ENCODE measurements at regions not wholly inside any gene's neighbourhood (a gene's known extent, or its start where the extent isn't known, plus 50 kb on each side); places are given as distances from the start of the nearest gene placed in this dataset.

DNA sequence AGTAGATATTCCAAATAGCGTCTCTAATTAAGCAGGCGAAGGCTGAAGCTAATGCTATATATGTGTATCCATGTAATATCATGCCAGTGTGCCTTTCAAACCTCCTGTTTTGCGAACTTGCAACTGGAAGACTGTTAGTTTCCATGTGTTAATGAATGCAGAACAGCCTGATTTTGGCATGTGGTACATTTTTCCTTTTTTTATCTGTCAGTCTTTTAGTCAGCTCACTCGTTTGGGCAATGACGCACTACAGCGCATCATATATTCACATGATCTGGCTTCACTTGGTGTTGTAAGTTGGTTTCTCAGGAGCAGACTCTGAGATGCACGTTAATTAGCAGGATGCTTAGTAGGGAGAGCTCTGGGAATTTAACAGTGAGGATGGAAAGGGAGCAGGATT is 210.4 kb upstream of the CA10 start:
- DNase-seq: no peak
- ATAC-seq: no peak
- intact Hi-C loops (cut with DNase I): no loop called here
- Histone ChIP-seq H3K4me3 (ENCODE audit: low read length) (no peak overlapping the region), H3K4me1 (ENCODE audit: control insufficient read depth, insufficient read depth, low read length) (no peaks in the 10 kb centered on the region), H3K9me3 (ENCODE audit: control insufficient read depth, low read length) (no peaks in the 10 kb centered on the region), H3K27ac (ENCODE audit: low read length) (no peak overlapping the region), H3K27me3 (ENCODE audit: control insufficient read depth, insufficient read depth) (no peaks in the 10 kb centered on the region)
- 74% methylated on average over 7 of the region's 7 CpGs for WGBS

DNA sequence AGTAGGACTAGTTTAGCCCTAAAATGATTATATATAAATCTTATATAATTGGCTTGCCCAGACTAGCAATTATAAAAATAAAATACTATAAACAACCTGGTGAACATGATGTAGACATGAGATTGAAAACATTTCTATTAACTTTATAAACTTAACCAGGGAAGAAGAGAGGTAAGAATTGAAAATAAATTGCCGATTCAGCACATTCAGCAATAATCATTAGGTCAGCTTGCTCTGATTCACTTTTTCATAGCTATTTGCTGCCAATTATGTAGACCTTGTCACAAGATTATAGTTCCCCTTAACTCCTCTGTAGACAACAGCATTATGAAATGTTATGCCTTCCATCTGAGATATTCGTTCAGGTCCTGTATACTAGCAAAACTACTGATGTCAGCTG is 199.3 kb upstream of the CA10 start:
- intact Hi-C loops (cut with DNase I): no loop called here
- DNase-seq (no peak), ATAC-seq (no peak)
- no peaks in the 10 kb centered on the region for H3K9me3 ChIP-seq (ENCODE audit: control insufficient read depth, low read length)
- H3K27me3 ChIP-seq (ENCODE audit: control insufficient read depth, insufficient read depth): no peaks in the 10 kb centered on the region
- no peak overlapping the region for H3K4me3 ChIP-seq (ENCODE audit: low read length)
- no peak overlapping the region for H3K27ac ChIP-seq (ENCODE audit: low read length)
- no peaks in the 10 kb centered on the region for H3K4me1 ChIP-seq (ENCODE audit: control insufficient read depth, insufficient read depth, low read length)
- WGBS: 84% methylated on average over 2 of the region's 2 CpGs

DNA sequence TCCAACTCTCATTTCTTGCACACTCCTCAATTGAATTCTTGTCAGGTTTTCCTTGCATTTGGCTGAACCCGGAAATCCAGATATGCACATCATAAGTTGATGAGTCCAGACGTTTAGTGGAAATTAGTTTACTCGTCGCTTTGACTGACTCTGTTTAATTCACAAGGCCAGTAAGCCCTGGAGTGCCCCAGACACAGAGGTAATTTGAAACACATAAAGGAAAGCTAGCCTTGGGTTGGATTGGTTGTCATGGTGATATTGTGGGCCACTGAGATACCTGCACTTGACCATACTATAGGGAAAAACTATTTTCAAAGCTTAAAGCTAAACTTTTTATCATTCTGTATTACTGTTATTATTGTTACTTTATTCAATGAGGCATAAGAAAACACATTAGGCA is 178.3 kb upstream of the CA10 start:
- DNase-seq (no peak), ATAC-seq (no peak)
- Histone ChIP-seq H3K4me1 (ENCODE audit: control insufficient read depth, insufficient read depth, low read length) (no peaks in the 10 kb centered on the region), H3K27me3 (ENCODE audit: control insufficient read depth, insufficient read depth) (no peaks in the 10 kb centered on the region), H3K27ac (ENCODE audit: low read length) (no peak overlapping the region), H3K4me3 (ENCODE audit: low read length) (no peak overlapping the region), H3K9me3 (ENCODE audit: control insufficient read depth, low read length) (no peaks in the 10 kb centered on the region)
- 60% methylated on average over 4 of the region's 4 CpGs for WGBS
- intact Hi-C loops (cut with DNase I): no loop called here

DNA sequence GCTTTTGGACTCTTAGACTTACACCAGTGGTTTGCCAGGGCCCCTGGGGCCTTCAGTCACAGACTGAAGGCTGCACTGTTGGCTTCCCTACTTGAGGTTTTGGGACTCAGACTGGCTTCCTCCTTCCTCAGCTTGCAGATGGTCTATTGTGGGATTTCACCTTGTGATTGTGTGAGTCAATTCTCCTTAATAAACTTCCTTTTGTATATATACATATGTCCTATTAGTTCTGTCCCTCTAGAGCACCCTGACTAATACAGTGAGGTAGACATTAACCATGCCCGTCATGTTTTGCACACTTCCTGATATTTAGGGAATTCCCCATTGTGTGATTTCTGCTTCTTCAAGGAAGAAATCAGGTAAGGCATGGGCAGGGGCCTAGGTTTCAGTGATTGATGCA is 147.8 kb upstream of the CA10 start:
- H3K9me3 ChIP-seq (ENCODE audit: control insufficient read depth, low read length): no peaks in the 10 kb centered on the region
- no peaks in the 10 kb centered on the region for H3K4me1 ChIP-seq (ENCODE audit: control insufficient read depth, insufficient read depth, low read length)
- no peak overlapping the region for H3K27ac ChIP-seq (ENCODE audit: low read length)
- H3K27me3 ChIP-seq (ENCODE audit: control insufficient read depth, insufficient read depth): no peaks in the 10 kb centered on the region
- 67% methylated on average over 1 of the region's 1 CpG for WGBS
- ATAC-seq: no peak
- no peak overlapping the region for H3K4me3 ChIP-seq (ENCODE audit: low read length)
- no peak for DNase-seq
- intact Hi-C loops (cut with DNase I): no loop called here

DNA sequence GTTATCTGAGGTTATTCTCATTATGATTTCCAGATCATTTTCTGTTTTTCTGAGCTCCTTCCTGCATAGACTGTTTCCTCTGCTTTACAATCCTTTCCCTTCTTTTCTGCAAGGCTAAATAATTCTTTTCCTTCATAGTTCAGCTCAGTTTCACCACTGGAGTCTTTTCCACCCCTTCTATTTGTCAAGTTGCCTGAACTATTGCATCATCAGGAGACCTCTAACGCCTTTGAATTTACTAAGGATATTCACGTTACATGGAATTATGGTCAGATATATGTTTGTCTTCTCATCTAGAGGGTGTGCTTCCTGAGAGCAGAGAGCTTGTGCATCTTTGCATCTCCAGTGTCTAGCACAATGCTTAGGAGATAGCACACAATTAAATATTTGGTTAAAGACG is 140.4 kb upstream of the CA10 start:
- Histone ChIP-seq H3K27ac (ENCODE audit: low read length) (no peak overlapping the region), H3K9me3 (ENCODE audit: control insufficient read depth, low read length) (no peaks in the 10 kb centered on the region), H3K4me1 (ENCODE audit: control insufficient read depth, insufficient read depth, low read length) (no peaks in the 10 kb centered on the region), H3K4me3 (ENCODE audit: low read length) (no peak overlapping the region), H3K27me3 (ENCODE audit: control insufficient read depth, insufficient read depth) (no peaks in the 10 kb centered on the region)
- no peak for DNase-seq
- WGBS: 78% methylated on average over 3 of the region's 3 CpGs
- intact Hi-C loops (cut with DNase I): no loop called here
- no peak for ATAC-seq

DNA sequence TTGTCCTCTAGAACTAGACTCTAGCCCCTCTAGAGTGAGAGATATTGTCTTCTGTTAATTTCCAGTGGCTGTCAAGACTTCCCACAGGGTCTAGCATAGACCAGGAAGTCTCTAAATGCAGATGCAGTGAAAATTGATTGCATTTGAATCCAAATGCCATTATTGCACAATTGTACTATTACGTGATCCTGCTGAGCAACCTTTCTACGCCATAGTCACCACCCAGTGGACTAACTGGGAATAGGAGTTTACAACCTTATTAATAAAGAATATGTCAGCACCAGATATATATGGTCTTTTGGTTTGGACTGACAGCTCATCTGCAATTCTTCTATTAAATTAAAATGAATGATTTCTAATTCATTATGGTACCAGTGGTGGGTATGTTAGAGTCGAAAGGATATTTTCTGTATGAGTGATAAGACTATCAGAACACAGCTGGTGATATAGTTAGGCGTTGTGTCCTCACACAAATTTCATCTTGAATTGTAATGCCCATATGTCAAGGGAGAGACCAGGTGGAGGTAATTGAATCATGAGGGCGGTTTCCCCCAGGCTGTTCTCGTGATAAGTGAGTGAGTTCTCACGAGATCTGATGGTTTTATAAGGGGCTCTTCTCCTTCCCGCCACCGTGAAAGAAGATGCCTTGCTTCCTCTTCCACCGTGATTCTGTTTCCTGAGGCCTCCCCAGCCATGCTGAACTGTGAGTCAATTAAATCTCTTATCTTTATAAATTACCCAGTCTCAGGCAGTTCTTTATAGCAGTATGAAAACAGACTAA is 138.9 kb upstream of the CA10 start:
- no peak overlapping the region for H3K27ac ChIP-seq (ENCODE audit: low read length)
- no peaks in the 10 kb centered on the region for H3K27me3 ChIP-seq (ENCODE audit: control insufficient read depth, insufficient read depth)
- no peaks in the 10 kb centered on the region for H3K4me1 ChIP-seq (ENCODE audit: control insufficient read depth, insufficient read depth, low read length)
- intact Hi-C loops (cut with DNase I): no loop called here
- DNase-seq: no peak
- no peak for ATAC-seq
- no peak overlapping the region for H3K4me3 ChIP-seq (ENCODE audit: low read length)
- no peaks in the 10 kb centered on the region for H3K9me3 ChIP-seq (ENCODE audit: control insufficient read depth, low read length)
- 62% methylated on average over 10 of the region's 10 CpGs for WGBS

DNA sequence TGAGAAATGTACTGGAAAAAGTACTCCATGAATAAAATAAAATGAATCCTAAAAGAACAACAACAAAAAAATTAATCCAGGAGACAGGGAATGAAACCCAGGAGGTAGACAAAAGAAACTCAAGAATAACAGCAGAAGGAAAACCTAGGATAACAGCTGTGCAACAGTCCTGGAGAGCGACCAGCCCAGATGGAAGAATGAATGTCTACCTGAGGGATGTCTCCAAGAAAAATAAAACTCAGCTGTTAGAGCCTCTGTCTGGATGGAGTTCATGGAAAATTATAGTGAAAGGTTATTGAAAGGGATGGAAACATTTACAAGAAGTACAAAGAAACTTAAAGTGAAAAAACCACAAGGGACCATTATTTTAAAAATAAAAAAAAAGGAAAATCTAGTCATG is 135.8 kb upstream of the CA10 start:
- Histone ChIP-seq H3K27me3 (ENCODE audit: control insufficient read depth, insufficient read depth) (no peaks in the 10 kb centered on the region), H3K27ac (ENCODE audit: low read length) (no peak overlapping the region), H3K4me1 (ENCODE audit: control insufficient read depth, insufficient read depth, low read length) (no peaks in the 10 kb centered on the region), H3K9me3 (ENCODE audit: control insufficient read depth, low read length) (no peaks in the 10 kb centered on the region), H3K4me3 (ENCODE audit: low read length) (no peak overlapping the region)
- ATAC-seq (no peak), DNase-seq (no peak)
- WGBS: 70% methylated on average over 1 of the region's 1 CpG
- intact Hi-C loops (cut with DNase I): no loop called here

DNA sequence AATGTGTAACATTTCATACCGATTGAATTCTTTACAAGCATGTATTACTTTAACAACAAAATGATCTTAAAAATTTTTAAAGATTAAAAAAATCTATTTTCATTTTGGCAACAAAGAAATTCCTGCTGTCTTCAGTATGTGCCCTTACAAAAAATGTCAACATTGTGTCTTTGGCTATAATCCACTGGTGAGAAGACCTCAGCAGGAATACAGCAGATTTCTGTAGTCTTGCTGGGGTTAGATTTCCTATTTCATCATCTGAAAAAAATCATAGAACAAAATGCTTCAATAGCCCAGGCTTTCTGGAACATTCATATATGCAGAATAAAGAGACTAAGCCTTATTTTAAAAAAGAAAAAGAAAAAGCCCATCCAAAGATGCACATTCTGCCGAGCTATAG is 129.1 kb upstream of the CA10 start:
- intact Hi-C loops (cut with DNase I): no loop called here
- H3K4me3 ChIP-seq (ENCODE audit: low read length): no peak overlapping the region

DNA sequence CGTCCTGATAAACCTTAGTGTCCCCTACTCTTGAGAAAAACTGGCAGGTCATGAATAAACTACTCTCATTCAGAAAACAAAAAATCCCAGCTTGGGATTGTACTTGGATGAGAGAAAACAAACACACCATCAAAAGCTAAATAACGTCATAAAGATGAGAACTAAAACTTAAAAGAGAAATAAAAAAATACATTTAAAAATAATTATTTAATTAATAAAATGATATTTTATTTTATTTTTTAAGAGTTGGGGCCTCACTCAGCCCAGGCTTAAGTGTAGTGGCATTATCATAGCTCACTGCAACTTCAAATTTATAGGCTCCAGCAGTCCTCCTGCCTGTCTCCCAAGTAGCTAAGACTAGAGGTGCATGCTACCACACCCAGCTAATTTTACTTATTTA is 125.4 kb upstream of the CA10 start:
- H3K4me1 ChIP-seq (ENCODE audit: control insufficient read depth, insufficient read depth, low read length): no peaks in the 10 kb centered on the region
- H3K27ac ChIP-seq (ENCODE audit: low read length): no peak overlapping the region
- no peaks in the 10 kb centered on the region for H3K9me3 ChIP-seq (ENCODE audit: control insufficient read depth, low read length)
- no peak overlapping the region for H3K4me3 ChIP-seq (ENCODE audit: low read length)
- intact Hi-C loops (cut with DNase I): no loop called here
- WGBS: 55% methylated on average over 2 of the region's 2 CpGs
- DNase-seq (no peak), ATAC-seq (no peak)
- H3K27me3 ChIP-seq (ENCODE audit: control insufficient read depth, insufficient read depth): no peaks in the 10 kb centered on the region

More for the DNA sequence above, 129.1 kb upstream of the CA10 start:
- Histone ChIP-seq H3K9me3 (ENCODE audit: control insufficient read depth, low read length) (no peaks in the 10 kb centered on the region), H3K27ac (ENCODE audit: low read length) (no peak overlapping the region), H3K4me1 (ENCODE audit: control insufficient read depth, insufficient read depth, low read length) (no peaks in the 10 kb centered on the region), H3K27me3 (ENCODE audit: control insufficient read depth, insufficient read depth) (no peaks in the 10 kb centered on the region)
- WGBS: 86% methylated on average over 2 of the region's 2 CpGs
- no peak for DNase-seq
- no peak for ATAC-seq

DNA sequence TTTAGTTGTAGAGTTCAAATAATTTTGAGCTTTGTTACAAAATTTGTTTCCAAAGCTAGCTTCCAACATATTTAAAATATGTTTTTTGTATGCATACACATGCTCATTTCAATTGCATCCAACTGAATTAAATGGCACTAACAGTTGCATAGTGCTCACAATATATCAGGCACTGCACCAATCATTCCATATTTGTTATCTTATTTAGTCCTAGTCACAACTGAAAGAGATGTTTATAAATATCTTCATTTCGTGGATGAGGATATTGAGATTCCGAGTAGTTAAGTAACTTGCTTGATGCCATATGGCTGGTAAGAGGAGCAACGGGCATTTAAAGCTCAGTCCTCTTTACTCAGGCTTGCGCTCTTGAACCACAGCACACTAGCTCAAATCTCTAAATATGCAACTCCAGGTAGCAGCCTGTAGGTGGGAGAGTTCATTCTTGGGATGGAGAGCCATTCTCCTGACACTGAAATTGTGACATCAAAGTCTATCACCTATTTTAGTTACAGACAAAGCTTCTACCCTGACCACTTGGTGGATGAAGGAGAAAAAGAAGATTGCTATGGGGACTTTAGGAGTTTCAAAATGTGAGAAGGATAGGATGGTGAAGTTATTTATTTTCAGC is 118.0 kb upstream of the CA10 start:
- intact Hi-C loops (cut with DNase I): no loop called here
- H3K27ac ChIP-seq (ENCODE audit: low read length): no peak overlapping the region
- ATAC-seq (no peak), DNase-seq (no peak)
- H3K9me3 ChIP-seq (ENCODE audit: control insufficient read depth, low read length): no peaks in the 10 kb centered on the region
- no peak overlapping the region for H3K4me3 ChIP-seq (ENCODE audit: low read length)
- 85% methylated on average over 4 of the region's 4 CpGs for WGBS
- H3K4me1 ChIP-seq (ENCODE audit: control insufficient read depth, insufficient read depth, low read length): no peaks in the 10 kb centered on the region
- no peaks in the 10 kb centered on the region for H3K27me3 ChIP-seq (ENCODE audit: control insufficient read depth, insufficient read depth)

DNA sequence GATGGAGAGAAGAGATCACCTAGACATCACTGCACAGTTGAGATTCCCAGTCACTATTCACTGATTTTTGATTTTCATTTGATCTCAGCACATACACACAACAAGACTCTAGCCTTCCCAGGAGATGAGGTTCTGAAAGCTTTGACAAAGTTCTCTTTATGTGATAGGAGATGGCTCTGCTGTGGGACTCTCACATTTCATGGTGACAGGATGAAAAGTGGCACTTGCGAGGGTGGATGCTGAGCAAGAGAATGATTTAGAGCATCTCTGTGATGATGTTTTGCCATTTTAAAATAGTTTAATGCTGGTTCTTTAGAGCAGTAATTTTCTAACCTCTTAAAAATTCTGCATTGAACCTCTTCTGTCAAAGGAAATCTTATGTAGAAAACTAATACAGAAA is 113.3 kb upstream of the CA10 start:
- H3K27me3 ChIP-seq (ENCODE audit: control insufficient read depth, insufficient read depth): no peaks in the 10 kb centered on the region
- intact Hi-C loops (cut with DNase I): no loop called here
- WGBS: 77% methylated on average over 1 of the region's 1 CpG
- ATAC-seq (no peak), DNase-seq (no peak)
- H3K4me3 ChIP-seq (ENCODE audit: low read length): no peak overlapping the region
- H3K4me1 ChIP-seq (ENCODE audit: control insufficient read depth, insufficient read depth, low read length): no peaks in the 10 kb centered on the region
- no peaks in the 10 kb centered on the region for H3K9me3 ChIP-seq (ENCODE audit: control insufficient read depth, low read length)
- H3K27ac ChIP-seq (ENCODE audit: low read length): no peak overlapping the region

DNA sequence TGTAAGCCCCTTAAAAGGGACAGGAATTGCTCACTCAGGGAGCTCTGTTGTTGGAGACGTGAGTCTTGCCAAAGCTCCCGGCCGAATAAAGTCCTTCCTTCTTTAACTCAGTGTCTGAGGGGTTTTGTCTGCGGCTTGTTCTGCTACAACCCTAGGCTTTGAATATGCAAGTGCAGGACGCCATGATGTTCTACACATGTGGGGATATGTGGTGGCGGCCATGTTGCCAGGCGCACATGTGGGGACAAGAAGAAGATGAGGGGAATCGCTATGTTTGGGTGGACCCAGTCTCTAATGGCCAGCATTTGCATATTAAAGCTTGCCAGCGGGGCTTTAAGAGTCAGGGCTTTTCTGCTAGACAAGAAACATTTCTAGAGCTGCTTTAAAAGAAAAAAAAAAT is 96.8 kb upstream of the CA10 start:
- H3K4me3 ChIP-seq (ENCODE audit: low read length): no peak overlapping the region
- no peaks in the 10 kb centered on the region for H3K27me3 ChIP-seq (ENCODE audit: control insufficient read depth, insufficient read depth)
- no peaks in the 10 kb centered on the region for H3K9me3 ChIP-seq (ENCODE audit: control insufficient read depth, low read length)
- intact Hi-C loops (cut with DNase I): no loop called here
- no peak for DNase-seq
- H3K27ac ChIP-seq (ENCODE audit: low read length): no peak overlapping the region
- ATAC-seq: no peak
- no peaks in the 10 kb centered on the region for H3K4me1 ChIP-seq (ENCODE audit: control insufficient read depth, insufficient read depth, low read length)
- 83% methylated on average over 9 of the region's 9 CpGs for WGBS
